Heart right ventricle (tissue), 16 donors: ENCODE measurements at regions not wholly inside any gene's neighbourhood (a gene's known extent, or its start where the extent isn't known, plus 50 kb on each side); places are given as distances from the start of the nearest gene placed in this dataset.

Experiments used
- ATAC-seq, 8 donors: fragments of 200-7000 bp; cut with Tn5 transposase; one replicate each; pipeline ENCODE4 v1.9.1; 2020; ENCODE audit warnings: mild to moderate bottlenecking in 8 of 8, moderate library complexity in 8 of 8, moderate number of reproducible peaks in 1 of 8
- DNase-seq, 2 donors: peaks; one replicate each; pipeline ENCODE4 v3.0.0-alpha.2; 2020
- H3K27ac ChIP-seq, 10 donors: fragments of 200-600 bp; sonication (generic) in 2 of 10; one replicate each; pipeline versions ENCODE4 v1.5.0 to v1.8.0; 2020 to 2022; ENCODE audit warnings: mild to moderate bottlenecking in 3 of 10
- H3K27me3 ChIP-seq, 7 donors: fragments of 200-600 bp; one replicate each; pipeline ENCODE4 v1.8.0; 2021 to 2022; ENCODE audit warnings: mild to moderate bottlenecking in 2 of 7
- H3K36me3 ChIP-seq, 9 donors: fragments of 200-600 bp; sonication (generic) in 1 of 9; one replicate each; pipeline versions ENCODE4 v1.5.0 to v1.8.0; 2020 to 2022; ENCODE audit warnings: mild to moderate bottlenecking in 2 of 9
- H3K4me1 ChIP-seq, 9 donors: fragments of 200-600 bp; sonication (generic) in 1 of 9; one replicate each; pipeline versions ENCODE4 v1.5.0 to v1.8.0; 2020 to 2022; ENCODE audit warnings: mild to moderate bottlenecking in 4 of 9
- H3K4me3 ChIP-seq, 10 donors: fragments of 200-600 bp; sonication (generic) in 2 of 10; one replicate each; pipeline versions ENCODE4 v1.5.0 to v1.8.0; 2020 to 2022; ENCODE audit warnings: mild to moderate bottlenecking in 7 of 10, moderate library complexity in 2 of 10
- H3K9me3 ChIP-seq, 11 donors: fragments of 200-600 bp in 10 of 11; sonication (generic) in 2 of 11; one replicate each; pipeline versions ENCODE4 v1.5.0 to v1.8.0; 2013 to 2022; ENCODE audit warnings: mild to moderate bottlenecking in 2 of 11, control low read depth in 1 of 11, moderate library complexity in 1 of 11
- CTCF ChIP-seq, 9 donors: fragments of 200-600 bp; sonication (generic) in 2 of 9; IDR thresholded peaks; one replicate each; pipeline versions ENCODE4 v1.5.0 to v1.8.0; 2021 to 2022; ENCODE audit warnings: antibody characterized with exemption in 9 of 9, mild to moderate bottlenecking in 5 of 9, moderate library complexity in 1 of 9
- WGBS, 2 donors: extraction: QIAGEN DNeasy Blood & Tissue Kit; methylation state at CpG; one replicate each; pipeline ENCODE4 v1.1.7; 2013; ENCODE audit warnings: inconsistent platforms in 1 of 2; 5-methylcytosine and 5-hydroxymethylcytosine counted together
- intact Hi-C, 10 donors: fragments of 100-400 bp; cut with DNase I; formaldehyde crosslinking; loops; one replicate each; pipeline versions ENCODE4 v1.11.1 to v1.14.2; 2022
- donor health status: Arrhythmogenic right ventricular cardiomyopathy.
- donor health status: ischemic (EF 13 %, LVEDD 7.1; RV severe dilation, severe dysfunction).
- donor health status: healthy with polysubstance abuse.
- donor health status: DM: no; HTN: yes; CAD: no.
- donor health status: DM: no; HTN: no; CAD: no.
- donor health status: ischemic (EF 25% LVEDD 6.9; RV normal size, moderate dysfunction).
- donor health status: ischemic (EF 25% LVEDD 5.7; RV mildly dilated, moderate dysfunction).
- donor health status: healthy.
- donor health status: DM: yes; HTN: yes; CAD: no.
- donor health status: Ischemic cardiomyopathy.
- donor health status: ischemic (EF 35%, LVEDD 5.7; RV mildly dilated, moderate dysfunction).
- donor health status: nonischemic (EF 11% LVEDD 7.7; RV severe dilation, severe dysfunction).
- donor health status: DM: yes; HTN: yes; CAD: no.
- donor health status: PGD.
- donor health status: ischemic (EF 29% LVEDD 5.4; RV normal size, mild dysfunction).
- donor health status: nonischemic (EF 23%, LVEDD 6.1; RV moderate dilation, normal function).

GRCh38 chr5:124114911-124115310 lies 602.9 kb downstream of the CSNK1G3 start:
- Histone ChIP-seq H3K36me3 (no peaks in the 10 kb centered on the region), H3K4me3 (no peak overlapping the region), H3K9me3 (no peaks in the 10 kb centered on the region), H3K4me1 (no peaks in the 10 kb centered on the region), H3K27me3 (no peaks in the 10 kb centered on the region), H3K27ac (no peak overlapping the region)
- ATAC-seq (no peak), DNase-seq (no peak)
- intact Hi-C loops, result no loop called here
- no peak for TF ChIP-seq CTCF (IDR thresholded peaks at IDR 0.05)

- no peaks in the 10 kb centered on the region for H3K36me3 ChIP-seq
- H3K4me3 ChIP-seq, result no peak overlapping the region
- DNase-seq (no peak), ATAC-seq (no peak)
- no peak for TF ChIP-seq CTCF (IDR thresholded peaks at IDR 0.05)
- no peaks in the 10 kb centered on the region for H3K27me3 ChIP-seq
- no peaks in the 10 kb centered on the region for H3K4me1 ChIP-seq
- H3K9me3 ChIP-seq, result no peaks in the 10 kb centered on the region
- intact Hi-C loops, result no loop called here
- H3K27ac ChIP-seq, result no peak overlapping the region
- 92 to 95% methylated on average over 2 of the region's 2 CpGs for WGBS, 2 donors
These were observed 599.9 kb downstream of the CSNK1G3 start for GRCh38 chr5:124111886-124112285.

- no peaks in the 10 kb centered on the region for H3K27me3 ChIP-seq
- H3K4me1 ChIP-seq, result no peaks in the 10 kb centered on the region
- intact Hi-C loops, result no loop called here
- 96 to 99% methylated on average over 1 of the region's 1 CpG for whole genome bisulfite sequencing, 2 donors
- TF ChIP-seq CTCF (IDR thresholded peaks at IDR 0.05), result no peak
- no peak overlapping the region for H3K4me3 ChIP-seq
- H3K36me3 ChIP-seq, result no peaks in the 10 kb centered on the region
- no peak for ATAC-seq
- no peaks in the 10 kb centered on the region for H3K9me3 ChIP-seq
- no peak overlapping the region for H3K27ac ChIP-seq
- DNase-seq, result no peak
These were observed 599.0 kb downstream of the CSNK1G3 start for GRCh38 chr5:124110942-124111341.

GRCh38 chr5:124105326-124105725 lies 593.3 kb downstream of the CSNK1G3 start:
- intact Hi-C loops, result no loop called here

More at GRCh38 chr5:124105326-124105725, 593.3 kb downstream of the CSNK1G3 start:
- no peak for DNase-seq
- ATAC-seq, result no peak
- no peaks in the 10 kb centered on the region for H3K27me3 ChIP-seq
- peaks cover 0 to 6% (median 0%) of the 10 kb centered on the region in 9 donors for H3K4me1 ChIP-seq
- no peaks in the 10 kb centered on the region for H3K9me3 ChIP-seq
- WGBS, 2 donors, result 63 to 82% methylated on average over 2 of the region's 2 CpGs
- H3K36me3 ChIP-seq, result no peaks in the 10 kb centered on the region
- no peak overlapping the region for H3K27ac ChIP-seq
- no peak for TF ChIP-seq CTCF (IDR thresholded peaks at IDR 0.05)
- H3K4me3 ChIP-seq, result no peak overlapping the region
